DMS153 (cell line): ENCODE measurements at regions not wholly inside any gene's neighbourhood (a gene's known extent, or its start where the extent isn't known, plus 50 kb on each side); places are given as distances from the start of the nearest gene placed in this dataset.
"Not testable (repeated sequence)": the region's sequence is repeated elsewhere in the genome, so short reads cannot be mapped to it uniquely, and the experiment has no call there.

ENCODE experiments used
- DNase-seq: peaks from one replicate; lab custom pipeline; 2025; lab: John Stamatoyannopoulos, UW

GRCh38 chr12:127469331-127469730 lies 797.6 kb upstream of the TMEM132C start:
- no peak for DNase-seq

GRCh38 chr12:127473766-127474165 lies 793.2 kb upstream of the TMEM132C start:
- no peak for DNase-seq

GRCh38 chr12:127479256-127479655 lies 787.7 kb upstream of the TMEM132C start:
- no peak for DNase-seq

GRCh38 chr12:127480775-127481314 lies 786.1 kb upstream of the TMEM132C start:
- DNase-seq, result no peak

GRCh38 chr12:127482950-127483349 lies 784.0 kb upstream of the TMEM132C start:
- no peak for DNase-seq

- DNase-seq, result no peak
These were observed 781.4 kb upstream of the TMEM132C start for GRCh38 chr12:127485528-127485927.

- DNase-seq, result no peak
These were observed 779.9 kb upstream of the TMEM132C start for GRCh38 chr12:127487031-127487430.

GRCh38 chr12:127489061-127489460 lies 777.9 kb upstream of the TMEM132C start:
- no peak for DNase-seq

GRCh38 chr12:127494961-127495915 lies 771.7 kb upstream of the TMEM132C start:
- no peak for DNase-seq

GRCh38 chr12:127496255-127496654 lies 770.7 kb upstream of the TMEM132C start:
- DNase-seq, result peak; percentile 45

- no peak for DNase-seq
These were observed 766.4 kb upstream of the TMEM132C start for GRCh38 chr12:127500512-127501035.

GRCh38 chr12:127501916-127502315 lies 765.1 kb upstream of the TMEM132C start:
- DNase-seq, result no peak

- DNase-seq, result no peak
These were observed 763.7 kb upstream of the TMEM132C start for GRCh38 chr12:127503246-127503645.

- not testable (repeated sequence) for DNase-seq
These were observed 763.0 kb upstream of the TMEM132C start for GRCh38 chr12:127503996-127504395.

- no peak for DNase-seq
These were observed 762.1 kb upstream of the TMEM132C start for GRCh38 chr12:127504874-127505273.

GRCh38 chr12:127507341-127507740 lies 759.6 kb upstream of the TMEM132C start:
- no peak for DNase-seq

GRCh38 chr12:127509066-127509778 lies 757.7 kb upstream of the TMEM132C start:
- no peak for DNase-seq

- DNase-seq, result no peak
These were observed 751.0 kb upstream of the TMEM132C start for GRCh38 chr12:127515941-127516340.

GRCh38 chr12:127516467-127516866 lies 750.5 kb upstream of the TMEM132C start:
- DNase-seq, result no peak

GRCh38 chr12:127519779-127520178 lies 747.2 kb upstream of the TMEM132C start:
- DNase-seq, result no peak

GRCh38 chr12:127526925-127527324 lies 740.0 kb upstream of the TMEM132C start:
- no peak for DNase-seq

GRCh38 chr12:127528551-127528950 lies 738.4 kb upstream of the TMEM132C start:
- no peak for DNase-seq

- no peak for DNase-seq
These were observed 735.4 kb upstream of the TMEM132C start for GRCh38 chr12:127531542-127531941.
